ENCODE measurements at regions not wholly inside any gene's neighbourhood (a gene's known extent, or its start where the extent isn't known, plus 50 kb on each side); places are given as distances from the start of the nearest gene placed in this dataset.

GRCh38 chr7:3103614-3104398 lies 60.1 kb upstream of the CARD11 start:
- TF ChIP-seq EP300 (IDR thresholded peaks at IDR 0.05; ENCODE audit: low read depth), result no peak
- TF ChIP-seq, protein P1, sequence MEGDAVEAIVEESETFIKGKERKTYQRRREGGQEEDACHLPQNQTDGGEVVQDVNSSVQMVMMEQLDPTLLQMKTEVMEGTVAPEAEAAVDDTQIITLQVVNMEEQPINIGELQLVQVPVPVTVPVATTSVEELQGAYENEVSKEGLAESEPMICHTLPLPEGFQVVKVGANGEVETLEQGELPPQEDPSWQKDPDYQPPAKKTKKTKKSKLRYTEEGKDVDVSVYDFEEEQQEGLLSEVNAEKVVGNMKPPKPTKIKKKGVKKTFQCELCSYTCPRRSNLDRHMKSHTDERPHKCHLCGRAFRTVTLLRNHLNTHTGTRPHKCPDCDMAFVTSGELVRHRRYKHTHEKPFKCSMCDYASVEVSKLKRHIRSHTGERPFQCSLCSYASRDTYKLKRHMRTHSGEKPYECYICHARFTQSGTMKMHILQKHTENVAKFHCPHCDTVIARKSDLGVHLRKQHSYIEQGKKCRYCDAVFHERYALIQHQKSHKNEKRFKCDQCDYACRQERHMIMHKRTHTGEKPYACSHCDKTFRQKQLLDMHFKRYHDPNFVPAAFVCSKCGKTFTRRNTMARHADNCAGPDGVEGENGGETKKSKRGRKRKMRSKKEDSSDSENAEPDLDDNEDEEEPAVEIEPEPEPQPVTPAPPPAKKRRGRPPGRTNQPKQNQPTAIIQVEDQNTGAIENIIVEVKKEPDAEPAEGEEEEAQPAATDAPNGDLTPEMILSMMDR (IDR thresholded peaks at IDR 0.05), result no peak
- TF ChIP-seq POLR2A (IDR thresholded peaks at IDR 0.05), result no peak
